Activated CD4-positive, alpha-beta T cell treated with anti-CD3 and anti-CD28 coated beads, Interleukin-2, amount 50 U/mL, for 4 hours (primary cell): ENCODE measurements at regions not wholly inside any gene's neighbourhood (a gene's known extent, or its start where the extent isn't known, plus 50 kb on each side); places are given as distances from the start of the nearest gene placed in this dataset.
"Not testable (repeated sequence)": the region's sequence is repeated elsewhere in the genome, so short reads cannot be mapped to it uniquely, and the experiment has no call there.

Source experiments
- DNase-seq, 2 experiments: peaks; one replicate each; pipeline ENCODE4 v3.0.0-alpha.2; 2020

DNA sequence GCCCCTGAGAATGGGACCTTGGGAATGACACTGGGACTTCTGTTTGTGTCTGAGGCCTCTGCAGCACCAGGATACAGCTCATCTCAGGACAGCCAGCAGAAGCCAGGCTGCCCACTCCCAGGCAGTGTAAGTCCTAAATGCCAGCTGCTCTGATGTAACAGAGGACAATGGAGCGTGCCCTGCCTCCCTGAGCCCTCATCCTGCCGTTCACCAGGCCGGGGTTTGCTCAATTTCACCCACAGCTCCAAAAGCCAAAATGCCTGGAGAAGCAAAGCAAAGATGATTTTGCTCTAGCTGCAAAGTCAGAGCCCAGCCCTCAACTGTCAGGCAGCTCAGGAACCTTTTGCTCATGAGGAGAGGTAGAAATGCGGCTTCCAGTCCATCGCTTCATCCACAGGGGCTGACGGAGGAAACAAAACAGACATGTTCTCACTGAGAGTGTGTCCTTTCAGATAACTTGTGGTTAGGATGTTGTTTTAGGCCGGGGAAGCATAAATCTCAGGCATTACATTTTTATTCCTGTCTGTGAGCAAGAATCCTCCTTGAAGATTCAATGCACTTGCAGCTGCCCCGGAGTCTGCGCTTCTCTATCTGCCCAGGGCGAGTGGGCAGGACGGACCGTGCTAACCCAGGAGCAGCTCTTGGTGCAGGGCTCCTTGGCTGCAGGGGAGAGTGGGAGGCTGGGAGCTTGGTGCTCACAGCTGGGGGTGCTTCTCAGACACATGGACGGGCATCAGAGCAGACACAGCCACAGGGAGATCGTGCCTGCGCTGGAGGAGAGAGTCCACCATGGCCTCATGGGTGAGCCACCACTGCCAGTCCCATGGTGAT, 83.2 kb upstream of the CHST15 start:
- no peak for DNase-seq

DNA sequence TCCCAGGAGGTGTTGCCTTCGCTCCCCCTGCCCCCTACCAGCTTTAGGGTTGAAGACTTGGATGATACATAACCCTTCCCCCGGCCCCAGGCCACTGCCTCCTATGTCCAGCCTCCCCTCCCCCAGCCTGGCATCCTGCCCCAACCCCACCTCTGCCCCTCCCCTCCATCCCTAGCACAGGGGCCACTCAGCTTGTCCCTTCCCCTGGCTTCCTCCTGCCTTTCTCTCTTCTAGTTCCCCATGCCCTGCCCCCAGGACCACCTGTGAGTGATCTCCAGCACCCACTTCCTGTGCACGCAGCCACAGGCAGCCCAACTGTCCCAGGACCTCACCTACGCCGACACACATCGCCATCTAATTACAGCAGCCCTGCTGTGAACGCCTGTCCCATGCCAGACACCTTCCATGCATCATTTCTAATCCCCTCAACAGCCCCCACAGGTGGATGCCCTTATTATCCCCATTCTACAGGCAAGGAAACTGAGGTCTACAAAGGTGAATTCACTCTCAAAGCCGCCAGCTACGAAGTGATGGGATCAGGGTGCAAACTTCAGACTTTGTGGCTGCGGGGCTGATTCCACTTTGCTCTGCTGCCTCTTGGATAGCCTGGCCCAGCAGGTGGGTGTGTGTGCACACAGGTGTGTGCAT, 82.4 kb upstream of the CHST15 start:
- no peak for DNase-seq

DNA sequence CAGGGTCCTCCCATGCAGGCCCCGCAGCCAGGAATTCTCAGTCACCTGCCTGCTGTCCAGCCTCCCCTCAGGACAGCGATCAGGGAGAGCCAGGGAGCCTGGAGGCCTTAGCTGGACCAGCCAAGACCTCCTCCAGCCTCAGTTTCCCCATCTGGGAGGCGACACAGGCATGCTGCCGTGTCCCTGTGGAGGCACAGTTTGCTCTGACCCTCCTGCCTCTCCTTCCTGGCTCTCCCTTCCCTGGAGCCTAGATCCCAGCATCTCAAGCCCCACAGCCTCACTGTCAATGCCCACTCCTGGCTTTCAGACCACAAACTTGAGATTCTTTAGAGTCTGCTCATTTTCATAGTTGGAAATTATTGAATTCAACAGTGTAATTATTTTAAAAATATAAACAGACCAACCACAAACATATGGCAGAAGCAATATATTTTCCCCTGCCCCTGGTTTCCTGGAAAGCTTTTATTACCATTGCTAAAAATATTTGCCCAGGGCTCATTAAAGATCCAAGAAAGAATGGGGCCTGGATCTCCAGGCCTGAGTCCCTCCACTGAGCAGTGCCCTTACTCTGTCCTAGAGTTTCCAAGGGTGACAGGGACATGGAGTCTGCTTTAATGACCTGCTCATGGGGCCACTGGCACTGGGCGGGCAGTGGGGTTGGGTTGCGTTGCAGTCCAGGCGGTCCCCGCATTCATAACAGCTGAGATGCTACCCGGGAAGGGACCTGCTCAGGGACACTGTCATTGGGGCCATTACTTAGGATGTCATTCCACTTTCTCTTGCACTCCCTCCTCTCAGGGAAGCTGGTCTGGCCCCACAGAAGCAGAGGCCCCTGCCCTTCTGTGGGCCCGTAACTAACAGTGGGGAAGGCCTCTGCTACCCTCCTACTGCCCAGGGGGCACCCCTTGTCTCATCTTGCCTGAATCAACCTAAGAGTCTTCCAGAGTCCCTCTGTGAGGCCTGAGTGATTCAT, 81.6 kb upstream of the CHST15 start:
- DNase-seq, result no peak

DNA sequence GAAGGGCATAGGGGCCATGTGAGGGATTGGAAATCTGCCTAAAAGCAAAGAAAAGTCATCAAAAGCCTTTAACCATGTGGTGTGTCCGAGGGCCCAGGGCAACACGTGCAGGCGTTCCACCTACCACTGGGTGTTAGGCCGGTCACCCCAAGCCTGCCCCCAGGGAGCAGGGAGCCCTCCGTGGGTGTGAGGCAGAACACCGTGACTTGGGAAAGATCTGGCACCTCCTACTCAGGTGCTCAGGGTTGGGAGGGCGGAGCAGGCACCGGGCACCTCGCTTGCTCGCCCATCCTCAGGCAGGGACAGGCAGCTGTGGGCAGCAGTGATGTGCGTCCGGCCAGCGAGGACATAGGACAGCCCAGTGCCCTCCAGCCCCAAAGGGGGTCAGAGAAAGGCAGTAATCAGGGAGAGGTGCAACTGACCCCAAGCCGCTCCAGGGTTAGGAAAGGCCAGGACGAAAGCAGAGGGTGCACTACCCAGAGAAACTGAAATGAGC, 80.7 kb upstream of the CHST15 start:
- DNase-seq, result no peak

DNA sequence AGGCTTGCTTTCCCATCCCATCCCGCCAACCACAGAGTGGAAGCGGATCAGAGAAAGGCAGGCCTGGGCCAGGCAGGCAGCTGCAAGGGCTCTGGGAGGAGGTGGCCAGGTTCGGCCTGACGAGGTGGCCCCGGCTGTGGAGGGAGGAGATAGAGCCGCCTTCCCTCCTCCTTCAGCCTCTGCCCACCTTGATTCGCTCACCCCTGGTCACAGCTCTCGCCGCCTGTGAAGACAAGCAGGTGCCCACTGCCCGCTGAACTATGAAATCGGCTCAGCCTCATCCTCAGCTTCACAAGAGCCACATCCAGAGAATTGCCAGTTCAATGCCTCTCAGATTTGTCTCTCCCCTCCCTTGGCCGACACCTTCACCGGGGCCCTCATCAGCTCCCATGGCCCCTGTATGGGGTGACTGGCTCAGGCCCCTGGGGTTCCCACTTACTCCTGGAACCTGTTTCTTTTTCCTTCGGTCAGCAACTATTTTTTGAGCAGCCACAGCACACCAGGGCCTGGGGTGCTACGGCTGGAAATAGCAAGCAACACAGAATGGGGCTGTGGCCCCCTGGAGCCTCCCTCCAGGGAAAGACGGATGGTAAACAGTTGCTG, 80.0 kb upstream of the CHST15 start:
- DNase-seq, result no peak

DNA sequence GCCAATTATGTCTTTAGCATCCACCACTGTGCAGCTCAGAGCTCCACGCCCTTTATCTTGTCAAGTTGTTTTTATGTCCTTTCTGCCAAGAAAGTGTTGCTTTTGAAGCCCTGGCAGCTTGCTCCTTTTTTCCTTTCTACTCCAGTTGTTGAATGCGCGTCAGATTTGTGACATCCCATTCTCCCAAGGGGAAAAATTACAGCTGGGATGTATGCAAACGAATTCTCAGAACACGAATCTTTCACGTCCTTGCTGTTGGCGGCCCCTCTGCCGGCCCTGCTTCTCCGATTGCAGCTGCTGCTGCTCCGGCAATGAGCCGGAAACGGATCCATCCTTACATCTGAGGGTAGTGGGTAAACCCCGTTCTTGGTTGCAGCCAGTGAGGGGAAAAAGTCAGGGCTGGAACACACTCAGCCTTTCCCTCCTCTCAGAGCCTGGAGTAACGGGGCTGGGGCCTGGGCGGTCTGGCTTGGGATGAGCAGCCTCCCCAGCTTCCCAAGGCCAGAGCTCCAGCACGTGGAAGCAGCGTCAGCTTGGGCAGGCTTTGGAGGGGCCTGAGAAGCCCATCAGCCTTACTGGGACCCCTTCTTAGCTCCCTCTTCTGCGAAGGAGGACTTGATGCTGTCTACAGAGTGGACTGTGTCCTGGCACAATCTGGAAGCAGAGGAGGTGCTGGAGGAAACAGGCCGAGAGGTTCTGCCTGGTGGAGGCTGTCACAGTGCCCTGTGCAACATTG, 79.0 kb upstream of the CHST15 start:
- no peak for DNase-seq

DNA sequence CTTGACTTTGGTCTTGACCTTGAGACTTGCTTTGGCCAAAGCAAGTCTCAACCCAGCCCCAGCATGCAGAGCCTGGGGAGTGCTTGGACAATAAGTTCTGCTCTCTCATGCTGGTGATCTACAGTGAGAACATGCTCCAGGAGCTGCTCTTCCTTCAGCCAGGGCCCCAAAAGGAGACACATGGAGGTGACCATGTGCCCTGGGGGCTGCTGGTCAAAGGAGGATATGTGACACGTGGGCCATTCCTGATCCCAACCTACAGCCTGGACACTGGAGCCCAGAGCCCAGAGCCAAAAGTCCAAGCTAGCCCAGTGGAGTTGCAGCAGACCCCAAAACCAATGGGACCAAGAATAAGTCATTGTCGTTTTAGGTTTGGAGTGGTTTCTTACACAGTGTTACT, 78.2 kb upstream of the CHST15 start:
- DNase-seq, result no peak

DNA sequence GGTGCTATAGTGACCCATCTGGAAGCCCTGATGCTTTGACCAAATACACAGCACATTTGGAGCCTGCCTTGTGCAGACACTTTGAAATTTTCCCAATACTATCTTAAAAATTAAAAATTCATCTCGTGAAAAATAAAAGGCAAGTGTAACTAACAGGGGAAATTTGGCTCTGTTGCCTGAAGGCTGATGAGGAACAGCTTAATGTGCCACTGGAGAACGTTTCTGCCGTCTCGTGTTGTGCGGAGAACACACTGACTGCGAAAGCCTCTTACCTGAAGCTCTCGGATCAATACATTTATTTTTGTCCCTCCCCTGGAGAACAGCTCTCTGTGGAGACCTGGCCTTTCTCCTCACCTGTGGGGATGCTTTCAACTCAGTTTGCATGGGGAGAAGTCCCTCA, 77.2 kb upstream of the CHST15 start:
- DNase-seq, result no peak

DNA sequence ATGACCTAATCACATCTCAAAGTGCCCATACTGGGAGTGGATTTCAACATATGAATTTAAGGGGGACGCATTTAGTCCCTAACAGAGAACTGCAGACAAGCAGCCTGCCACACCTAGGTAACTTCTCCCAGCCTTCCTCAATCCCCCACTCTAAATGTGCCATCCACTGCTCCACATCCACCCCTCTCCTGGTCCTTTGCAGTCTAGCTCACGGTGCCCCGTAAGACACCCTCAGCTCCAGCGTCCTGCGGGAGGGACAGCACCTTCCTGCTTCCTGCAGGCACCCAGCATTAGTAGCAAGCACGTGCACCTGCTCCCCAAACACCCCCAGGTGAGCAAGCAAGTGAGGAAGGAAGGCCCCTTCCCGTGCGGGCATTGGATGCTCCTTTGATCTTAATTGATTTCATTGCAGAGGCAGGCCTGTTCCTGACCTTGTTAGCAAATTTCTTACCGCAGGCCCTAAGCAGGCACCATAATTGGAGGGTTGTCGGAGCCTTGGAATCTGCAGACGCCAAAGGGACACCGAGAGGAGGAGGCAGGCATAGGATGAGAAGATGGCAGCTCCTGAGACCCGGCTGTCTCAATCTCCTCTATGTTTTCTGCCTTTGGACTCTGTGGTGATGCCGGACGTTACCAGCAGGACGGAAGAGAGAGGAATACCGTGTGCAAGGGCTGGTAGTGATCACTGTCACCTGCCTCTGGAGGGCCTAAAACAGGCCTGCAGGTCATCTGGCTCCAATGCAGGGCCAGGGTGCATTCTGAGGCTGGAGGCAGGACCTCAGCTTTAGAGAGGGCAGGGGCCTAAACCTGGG, 75.8 kb upstream of the CHST15 start:
- DNase-seq, result no peak

DNA sequence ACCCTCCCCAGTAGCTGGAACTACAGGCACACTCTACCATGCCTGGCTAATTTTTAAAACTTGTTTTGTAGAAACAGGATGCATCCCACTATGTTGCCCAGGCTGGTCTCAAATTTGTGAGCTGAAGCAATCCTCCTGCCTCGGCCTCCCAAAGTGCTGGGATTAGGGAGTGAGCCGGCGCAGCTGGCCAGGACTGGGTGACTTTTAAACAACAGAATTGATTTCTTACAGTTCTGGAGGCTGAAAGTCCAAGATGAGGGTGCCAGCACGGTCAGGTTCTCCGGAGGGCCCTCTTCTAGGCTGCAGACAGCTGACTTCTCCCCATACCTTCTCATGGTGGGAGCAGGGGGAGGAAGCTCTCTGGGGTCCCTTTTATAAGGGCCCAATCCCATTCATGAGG, 75.2 kb upstream of the CHST15 start:
- DNase-seq, result no peak

DNA sequence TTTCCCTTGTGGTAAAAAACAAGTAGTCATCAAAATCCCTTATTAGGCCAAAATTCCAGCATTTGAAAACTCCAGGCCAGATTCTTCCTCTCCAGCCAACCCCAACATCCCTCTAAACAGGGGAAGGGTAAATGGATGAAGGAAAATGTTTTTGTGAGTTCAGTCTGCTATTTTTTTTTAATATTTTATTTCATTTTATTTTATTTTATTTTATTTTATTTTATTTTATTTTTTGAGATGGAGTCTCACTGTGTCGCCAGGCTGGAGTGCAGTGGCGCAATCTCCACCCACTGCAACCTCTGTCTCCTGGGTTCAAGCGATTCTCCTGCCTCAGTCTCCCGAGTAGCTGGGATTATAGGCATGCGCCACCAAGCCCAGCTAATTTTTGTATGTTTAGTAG, 74.5 kb upstream of the CHST15 start:
- DNase-seq, result not testable (repeated sequence)

DNA sequence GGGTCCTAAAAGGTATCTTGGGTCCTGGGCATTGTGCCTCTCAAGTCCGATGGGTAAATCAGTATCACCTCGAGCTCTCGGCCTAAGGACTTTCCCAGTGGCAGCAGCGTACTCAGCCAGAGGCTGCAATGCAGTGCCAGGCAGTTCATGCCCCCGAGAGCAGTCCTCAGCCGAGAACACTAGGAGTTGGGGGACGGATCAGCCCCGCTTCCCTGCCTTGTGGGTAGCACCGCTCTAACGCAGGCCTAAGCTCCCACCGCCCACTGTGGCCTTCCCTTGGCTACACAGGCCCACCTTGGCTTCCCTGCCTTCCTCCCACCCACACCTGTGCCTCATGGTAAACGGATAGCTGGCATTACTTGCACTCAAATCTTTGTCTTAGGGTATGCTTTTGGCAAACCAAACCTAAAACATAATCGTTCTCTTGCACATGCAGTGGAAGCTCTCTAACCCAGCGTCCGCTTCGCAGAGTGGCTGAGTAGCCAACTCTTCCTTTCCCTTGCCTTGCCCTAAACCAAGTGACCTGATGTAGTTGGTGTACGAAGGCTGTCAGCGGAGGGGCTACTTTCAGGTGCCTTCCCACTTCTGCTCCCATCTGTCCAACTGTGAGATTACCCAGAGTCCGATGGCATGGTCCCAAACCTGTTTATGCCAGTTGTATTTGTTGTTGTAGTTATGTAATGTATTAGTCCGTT, 73.2 kb upstream of the CHST15 start:
- no peak for DNase-seq

DNA sequence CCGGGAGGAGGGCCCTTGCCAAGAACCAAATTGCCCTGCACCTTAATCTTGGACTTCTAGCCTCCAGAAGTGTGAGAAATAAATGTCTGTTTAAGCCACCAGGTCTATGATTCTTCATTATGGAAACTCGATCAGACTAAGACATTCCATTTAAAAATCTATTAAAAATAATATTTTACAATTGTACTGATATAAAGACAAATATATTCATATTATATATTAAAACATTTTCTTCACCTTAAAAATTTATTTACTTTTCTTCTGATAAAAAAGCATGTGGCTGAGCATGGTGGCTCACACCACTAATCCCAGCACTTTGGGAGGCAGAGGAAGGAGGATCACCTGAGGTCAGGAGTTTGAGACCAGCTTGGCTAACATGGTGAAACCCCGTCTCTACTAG, 72.4 kb upstream of the CHST15 start:
- no peak for DNase-seq

DNA sequence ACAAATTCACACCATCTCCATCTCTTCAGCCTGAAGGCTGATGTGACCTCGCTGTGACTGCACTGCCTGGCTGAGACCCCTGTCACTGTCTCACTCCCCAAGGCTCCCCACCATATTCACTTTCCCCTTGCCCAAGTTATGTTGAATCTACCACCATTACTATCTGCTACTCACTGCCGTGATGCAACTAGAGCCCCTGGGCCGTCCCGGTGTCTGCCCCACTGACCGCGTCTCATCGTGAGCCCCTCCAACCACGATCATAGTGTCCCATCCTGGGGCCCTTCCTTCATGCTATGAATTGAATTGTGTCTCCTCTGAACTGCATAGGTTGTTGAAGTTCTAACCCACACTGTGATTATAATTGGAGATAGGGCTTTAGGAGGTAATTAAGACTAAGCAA, 71.9 kb upstream of the CHST15 start:
- DNase-seq, result no peak

DNA sequence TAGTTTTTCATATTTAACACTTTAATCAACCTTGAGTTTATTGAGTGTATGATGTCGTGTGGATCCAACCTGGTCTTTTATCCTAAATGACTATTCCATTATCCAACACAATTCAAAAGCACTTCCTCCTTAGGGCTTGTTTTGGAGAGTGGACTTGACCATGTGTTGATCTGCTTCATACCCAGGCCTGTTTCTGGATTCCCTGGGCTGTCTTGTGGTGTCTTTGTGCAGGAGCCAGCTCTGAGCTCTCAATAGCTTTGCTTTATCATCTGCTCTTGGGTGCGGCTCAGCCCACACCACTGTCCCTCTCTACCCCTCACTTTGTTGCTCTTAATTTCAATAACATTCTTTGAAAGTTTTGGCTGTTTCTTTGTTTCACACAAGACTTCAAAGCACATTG, 70.9 kb upstream of the CHST15 start:
- no peak for DNase-seq

DNA sequence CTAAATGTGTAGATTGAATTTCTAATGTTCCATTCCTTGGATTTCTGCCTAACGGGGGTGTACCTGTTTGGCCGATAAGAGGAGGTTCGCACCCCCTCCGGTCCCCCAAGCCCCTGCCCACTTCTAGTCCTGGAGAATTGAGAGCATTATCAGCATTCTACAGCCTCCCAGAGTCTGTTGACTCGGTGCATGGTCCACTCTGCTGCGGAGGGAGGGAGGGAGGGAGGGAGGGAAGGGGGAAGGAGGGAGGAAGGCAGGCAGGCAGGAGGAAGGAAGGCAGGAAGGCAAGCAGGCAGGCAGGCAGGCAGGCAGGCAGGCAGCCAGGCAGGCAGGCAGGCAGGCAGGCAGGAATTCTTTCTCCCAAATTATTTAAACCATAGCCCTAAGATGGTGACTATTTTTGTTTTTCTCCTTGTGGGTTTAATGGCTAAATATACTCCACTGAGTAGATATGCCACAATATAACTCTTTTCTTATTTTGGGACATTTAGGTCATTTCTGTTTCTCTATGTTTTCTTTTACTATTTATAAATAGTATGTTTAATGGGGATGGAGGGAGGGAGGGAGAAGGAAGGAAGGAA, 69.5 kb upstream of the CHST15 start:
- no peak for DNase-seq

DNA sequence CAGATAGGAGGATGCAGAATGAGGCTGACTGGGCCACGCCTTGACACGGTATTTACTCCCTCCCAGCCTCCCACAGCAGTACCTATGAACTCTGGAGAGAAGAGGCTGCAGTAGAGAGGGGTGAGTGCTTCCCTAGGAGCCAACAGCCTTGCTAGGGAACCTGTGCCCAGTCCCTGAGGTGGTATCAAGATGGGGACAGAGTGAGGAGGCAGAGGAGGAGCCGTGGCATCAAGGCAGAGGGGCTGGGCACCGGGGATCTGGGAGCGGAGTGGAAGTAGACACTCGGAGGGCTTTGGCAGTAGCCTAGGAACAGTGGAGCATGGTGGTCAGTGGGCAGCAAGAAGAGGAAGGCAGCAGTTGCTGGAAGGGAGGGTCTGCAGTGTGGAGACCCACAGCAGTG, 68.7 kb upstream of the CHST15 start:
- DNase-seq, result no peak

DNA sequence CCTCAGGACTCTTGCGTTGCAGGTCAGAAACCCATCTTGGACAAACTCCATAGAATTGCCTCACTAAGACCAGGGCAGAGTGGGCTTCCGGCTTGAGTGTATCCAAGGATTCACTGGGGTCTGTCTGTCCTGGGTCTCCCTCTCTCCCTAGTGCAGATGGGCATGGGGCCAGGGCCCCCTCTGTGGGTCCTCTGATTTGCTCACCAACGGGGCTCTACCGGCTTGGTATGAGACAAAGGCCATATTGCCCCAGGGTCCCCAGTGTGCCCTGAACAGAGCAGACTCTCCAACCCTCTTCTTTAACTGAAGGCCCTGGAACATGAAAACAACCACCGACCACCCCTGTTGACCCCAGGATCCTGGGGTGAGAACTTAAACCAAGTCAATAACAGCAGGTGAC, 68.2 kb upstream of the CHST15 start:
- no peak for DNase-seq

DNA sequence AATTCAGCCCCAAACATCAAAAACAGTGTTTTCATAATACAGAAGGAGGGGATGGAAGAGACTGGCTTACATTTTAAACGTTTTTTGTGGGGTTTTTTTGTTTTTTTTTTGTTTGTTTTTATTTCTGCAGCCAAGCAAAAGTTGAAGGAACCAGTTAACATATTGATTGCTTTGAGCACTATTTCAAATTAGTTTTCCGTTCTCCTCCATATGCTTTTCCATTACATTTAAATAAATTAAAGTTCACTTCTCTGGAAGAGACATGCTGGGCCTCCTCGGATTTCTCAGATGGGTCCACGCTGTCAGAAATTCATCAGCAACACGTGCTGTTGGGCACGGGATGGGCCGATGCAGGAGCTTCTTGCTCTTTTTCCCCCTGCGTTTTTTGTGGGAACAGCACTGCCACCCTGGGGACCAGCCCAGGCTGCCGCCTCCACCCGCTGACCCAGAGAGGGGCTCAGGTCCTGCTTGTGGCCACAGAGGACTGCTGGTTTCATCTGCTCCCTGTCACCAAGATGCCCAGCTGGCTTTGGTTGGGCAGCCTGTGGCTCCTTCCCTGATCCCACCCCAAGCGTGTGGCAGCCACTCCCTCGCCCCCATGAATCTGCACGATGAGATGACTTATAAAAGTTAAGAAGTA, 67.7 kb upstream of the CHST15 start:
- no peak for DNase-seq

DNA sequence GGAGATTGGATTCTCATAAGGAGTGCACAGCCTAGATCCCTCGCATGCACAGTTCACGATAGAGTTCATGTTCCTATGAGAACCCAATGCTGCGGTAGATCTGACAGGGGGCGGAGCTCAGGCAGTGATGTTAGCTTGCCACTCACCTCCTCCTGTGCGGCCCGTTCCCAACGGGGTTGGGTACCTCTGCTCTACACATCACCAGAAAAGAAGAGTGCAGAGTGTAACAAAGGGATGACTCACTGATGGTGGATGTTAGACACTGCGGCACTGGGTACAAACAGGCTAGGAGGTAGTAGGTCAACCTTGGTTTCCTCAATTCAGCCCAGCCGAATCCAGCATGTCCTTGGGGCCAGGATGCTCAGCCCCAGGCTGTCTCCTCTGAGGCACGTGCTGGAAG, 66.8 kb upstream of the CHST15 start:
- DNase-seq, result no peak
